ENCODE measurements at regions not wholly inside any gene's neighbourhood (a gene's known extent, or its start where the extent isn't known, plus 50 kb on each side); places are given as distances from the start of the nearest gene placed in this dataset.

- TF ChIP-seq CTCF (IDR thresholded peaks at IDR 0.05) (no peak), POLR2AphosphoS5 (IDR thresholded peaks at IDR 0.05) (no peak), POLR2A (IDR thresholded peaks at IDR 0.05) (no peak)
Observed at GRCh38 chr4:171588051-171588545, 225.1 kb upstream of the GALNTL6 start.
